HG02763 (cell line): ENCODE measurements at regions not wholly inside any gene's neighbourhood (a gene's known extent, or its start where the extent isn't known, plus 50 kb on each side); places are given as distances from the start of the nearest gene placed in this dataset.

Experiments
- ATAC-seq: cut with Tn5 transposase; IDR thresholded peaks from one replicate; pipeline ENCODE4 v1.9.1; 2021; ENCODE audit warnings: mild to moderate bottlenecking, moderate library complexity; ENCODE audit not compliant: unreplicated experiment

DNA sequence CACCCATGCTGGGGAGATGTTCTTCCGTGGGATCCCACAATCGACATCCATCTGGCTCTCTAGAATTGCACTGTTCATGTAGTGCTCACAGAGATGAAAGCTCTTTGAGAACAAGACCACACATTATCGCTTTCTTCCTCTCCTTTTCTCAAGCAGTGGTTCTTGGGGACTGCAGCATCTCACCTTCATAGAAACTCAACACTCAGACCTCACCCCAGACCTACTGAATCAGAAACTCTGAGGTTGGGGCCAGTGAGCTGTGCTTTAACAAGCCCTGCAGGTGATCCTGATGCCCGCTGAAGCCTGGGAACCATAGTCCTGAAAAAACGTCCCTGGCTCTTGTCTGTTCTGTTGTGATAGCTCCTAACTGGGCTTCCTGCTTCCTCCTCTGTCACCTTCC is 251.3 kb upstream of the FGGY start:
- ATAC-seq, result no peak

DNA sequence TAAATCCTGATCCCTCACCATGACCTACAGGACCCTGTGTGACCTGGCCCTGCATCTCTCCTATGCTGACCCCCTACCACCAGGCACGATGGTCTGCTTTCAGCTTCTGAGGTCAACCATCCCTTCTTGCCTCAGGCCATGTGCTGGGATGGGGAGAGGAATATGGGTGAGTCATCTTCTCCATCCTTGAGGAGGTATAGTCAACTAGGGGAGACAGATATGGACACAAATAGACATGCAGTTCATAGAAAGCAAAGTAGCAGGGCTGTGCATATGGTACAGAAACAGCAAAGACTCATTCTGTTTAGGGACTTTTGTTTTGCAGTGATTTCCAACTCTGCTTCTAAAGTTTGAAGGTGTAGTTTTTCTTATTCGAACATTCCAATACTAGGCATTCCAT is 250.8 kb upstream of the FGGY start:
- ATAC-seq, result peak; percentile 7

DNA sequence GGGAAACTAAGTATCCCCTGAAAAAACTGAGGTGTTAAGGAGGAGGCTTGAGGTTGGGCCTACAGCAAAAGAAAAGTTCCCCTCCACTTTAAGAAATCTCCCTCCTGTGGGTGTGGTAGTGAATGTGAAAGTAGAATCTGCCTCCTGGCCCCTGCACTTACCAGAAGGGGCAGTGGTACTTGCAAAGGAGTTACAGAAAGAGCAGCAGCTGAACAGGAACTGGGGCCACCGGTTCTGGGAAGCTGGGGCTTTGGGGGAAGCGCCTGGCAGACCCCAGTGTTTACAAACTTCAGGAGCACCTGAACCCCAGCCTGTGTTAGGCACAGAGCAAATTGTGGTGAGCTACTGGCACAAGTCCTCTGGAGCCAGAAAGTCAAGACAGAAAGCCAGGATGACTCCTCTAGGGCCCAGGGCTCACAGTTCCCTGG is 250.2 kb upstream of the FGGY start:
- peak; percentile 88 for ATAC-seq

DNA sequence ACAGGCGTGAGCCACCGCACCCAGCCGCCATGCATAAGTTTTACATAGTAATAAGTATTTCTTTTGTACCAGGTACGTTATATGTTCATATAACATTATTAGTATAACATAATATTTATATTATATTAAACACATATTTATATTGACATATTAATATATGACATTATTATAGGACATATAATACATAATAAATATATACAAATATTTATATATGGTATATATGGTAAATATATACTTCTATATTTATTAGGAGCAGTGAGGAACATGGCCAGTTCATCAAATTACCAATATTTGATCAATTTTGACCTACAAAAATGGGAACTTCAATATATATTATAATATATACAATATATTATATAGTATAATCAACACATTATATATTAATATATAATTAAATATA is 245.9 kb upstream of the FGGY start:
- no peak for ATAC-seq

DNA sequence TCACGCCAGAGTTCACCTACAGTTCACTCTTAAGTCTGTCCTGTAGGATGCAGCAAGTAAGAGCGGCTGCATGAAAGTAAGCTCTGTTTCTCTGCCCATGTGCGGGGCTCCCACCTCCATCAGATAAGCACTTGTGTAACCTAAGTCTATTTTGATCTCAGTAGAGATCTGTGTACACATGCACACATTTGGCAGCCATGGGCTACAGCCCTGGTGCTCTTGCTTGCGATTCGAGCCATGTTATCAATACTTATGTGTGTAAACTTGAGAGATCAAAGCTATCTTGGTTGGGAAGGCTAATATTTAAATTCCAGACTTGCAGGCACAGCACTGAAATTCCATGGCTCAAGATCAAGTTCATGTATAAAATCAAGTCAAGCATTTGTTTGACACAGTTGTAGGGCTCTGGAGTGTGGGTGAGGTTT is 244.7 kb upstream of the FGGY start:
- ATAC-seq, result no peak

DNA sequence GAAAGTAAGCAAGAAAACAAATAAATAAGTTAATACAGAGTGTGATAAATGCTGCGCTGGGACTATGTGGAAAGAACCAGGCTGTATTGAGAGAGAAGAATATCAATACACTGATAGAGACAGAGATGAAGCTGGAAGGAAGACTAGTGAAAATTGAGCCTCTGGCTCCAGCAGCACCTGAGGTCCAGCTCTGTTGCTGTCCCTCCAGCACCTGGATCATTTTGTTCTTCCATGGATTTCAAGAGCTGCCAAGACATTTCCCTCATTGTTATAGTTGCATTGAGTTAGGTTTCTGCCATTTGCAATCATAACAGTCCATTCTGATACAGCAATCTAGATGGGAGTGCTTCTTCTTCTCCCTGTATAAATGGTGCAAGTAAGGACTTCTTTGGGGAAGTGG is 242.7 kb upstream of the FGGY start:
- no peak for ATAC-seq

DNA sequence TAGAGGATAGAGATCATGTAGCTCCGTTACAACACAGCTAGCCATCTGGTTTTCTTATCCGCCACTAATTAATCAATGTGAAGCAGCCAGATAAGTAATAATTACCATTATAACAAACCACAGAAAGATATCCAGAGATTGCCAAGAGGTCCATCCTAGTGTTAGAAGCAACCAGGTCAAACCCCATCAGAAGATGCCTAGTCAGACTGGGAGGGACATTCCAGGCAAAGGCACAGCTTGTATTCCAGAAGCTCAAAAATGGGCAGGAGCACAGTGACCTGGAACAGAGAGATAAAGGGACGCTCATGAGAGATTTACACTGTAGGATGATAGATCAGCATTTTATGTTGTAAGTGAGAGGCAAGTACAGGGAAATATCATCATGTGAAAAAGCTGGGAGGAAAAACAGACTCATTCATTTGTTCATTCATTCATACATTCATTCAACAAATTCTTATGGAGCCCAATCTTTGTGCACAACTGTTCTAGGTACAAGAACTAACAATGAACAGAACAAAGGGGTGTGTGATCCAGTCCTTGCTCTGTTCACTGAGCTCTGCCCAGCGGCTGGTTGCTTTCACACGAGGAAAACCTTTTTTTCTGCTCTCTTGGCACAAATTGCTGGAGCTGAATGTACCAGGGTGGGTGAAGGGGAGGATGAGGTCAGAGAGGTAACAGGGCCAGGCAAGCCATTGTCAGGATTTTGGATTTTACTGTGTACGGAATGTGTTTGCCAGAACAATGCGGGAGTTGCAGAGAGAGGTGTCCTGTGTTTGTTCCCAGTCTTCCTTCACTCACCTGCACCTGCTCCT is 240.8 kb upstream of the FGGY start:
- no peak for ATAC-seq

DNA sequence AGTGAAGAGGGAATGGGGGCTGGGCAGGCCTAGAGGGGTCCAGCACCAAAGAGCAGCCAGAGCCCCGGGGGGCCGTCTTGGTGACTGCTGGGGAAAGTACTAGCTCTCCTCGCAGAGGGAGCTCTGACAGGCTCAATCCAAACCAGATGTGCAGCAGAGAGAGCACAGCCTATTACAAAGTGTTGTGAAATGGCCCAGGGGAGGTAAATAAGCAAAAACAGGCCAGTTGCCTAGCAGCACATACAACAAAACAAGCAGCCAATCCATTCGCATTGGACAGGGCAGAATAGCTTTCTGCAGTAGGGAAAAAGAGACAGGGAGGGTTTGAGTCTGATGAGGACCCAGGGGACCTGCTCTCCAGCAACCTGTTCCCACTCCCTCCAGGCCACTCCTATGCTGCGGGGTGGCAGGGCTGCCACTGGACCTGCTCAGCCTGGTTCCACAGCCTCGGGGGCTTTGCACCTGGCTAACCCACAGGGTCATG is 239.6 kb upstream of the FGGY start:
- ATAC-seq, result no peak

DNA sequence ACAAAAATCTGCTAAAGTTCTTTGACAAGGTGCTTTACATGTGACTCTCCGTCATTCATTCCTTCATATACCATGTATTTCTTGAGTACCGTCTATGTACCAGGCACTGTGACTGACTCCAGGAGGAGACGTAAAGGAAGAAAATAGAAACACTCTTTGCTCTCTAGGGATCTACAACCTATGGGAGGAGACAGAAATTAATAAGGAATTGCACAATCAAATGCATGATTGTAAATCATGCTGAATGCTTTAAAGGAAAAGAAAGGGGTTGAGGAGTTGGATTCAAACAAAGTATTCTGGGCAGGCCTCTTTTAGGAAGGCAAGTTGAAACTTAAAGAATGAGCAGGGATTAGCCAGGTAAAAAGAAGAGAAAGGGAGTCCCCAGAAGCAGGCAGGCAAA is 239.1 kb upstream of the FGGY start:
- ATAC-seq, result no peak

DNA sequence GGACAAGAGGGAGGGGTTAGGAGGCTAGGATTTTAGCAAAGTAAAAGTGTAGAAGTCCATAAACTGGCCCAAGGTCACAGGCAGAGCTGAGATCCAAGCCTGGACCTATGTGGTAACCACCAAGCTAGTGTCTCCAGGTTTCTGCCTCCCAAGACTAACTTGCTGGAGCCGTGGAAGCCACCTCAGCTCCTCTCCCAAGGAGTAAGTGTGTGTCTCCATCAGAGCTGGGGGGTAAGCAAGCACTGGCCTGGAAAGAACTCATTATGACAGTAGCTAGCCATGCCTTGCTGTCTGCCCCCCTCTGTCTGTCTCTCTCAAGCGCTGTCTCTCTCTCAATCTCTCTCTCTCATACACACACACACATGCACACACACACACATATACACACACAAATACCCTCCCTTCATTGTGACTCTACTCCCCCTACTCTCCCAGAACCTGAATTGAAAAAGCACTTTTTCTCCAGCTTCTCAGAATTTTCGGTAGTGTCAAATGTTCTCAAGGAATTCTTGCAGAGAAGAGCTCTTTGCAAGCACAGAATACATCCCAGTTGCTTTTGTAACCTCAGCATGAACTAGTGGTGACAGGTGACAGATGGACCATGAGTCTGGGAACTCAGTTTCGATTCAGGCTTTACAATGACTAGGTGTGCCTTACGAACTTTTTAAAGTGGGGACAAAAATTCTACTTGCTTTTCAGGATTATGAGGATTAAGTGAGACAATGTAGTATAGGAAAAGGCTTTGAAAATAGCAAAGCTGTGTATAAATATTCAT is 238.0 kb upstream of the FGGY start:
- ATAC-seq, result no peak

DNA sequence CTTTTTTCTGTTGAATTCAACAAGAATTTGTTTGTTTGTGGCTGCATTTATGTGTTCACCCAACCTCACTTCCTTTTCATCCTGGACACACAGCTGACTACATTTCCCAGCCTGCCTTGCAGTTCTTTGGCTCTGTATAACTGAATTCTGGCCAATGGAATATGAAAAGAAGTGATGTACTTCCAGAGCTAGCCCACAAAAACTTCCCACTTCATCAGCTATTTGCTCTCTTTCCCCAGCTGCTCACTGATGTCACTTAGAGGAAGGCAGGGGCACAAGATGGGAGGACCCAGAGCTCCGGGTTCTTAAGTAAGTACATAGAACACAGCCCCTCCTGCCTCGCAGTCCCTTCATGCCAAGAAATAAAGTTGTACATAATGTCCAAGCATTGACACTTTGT is 235.0 kb upstream of the FGGY start:
- no peak for ATAC-seq

DNA sequence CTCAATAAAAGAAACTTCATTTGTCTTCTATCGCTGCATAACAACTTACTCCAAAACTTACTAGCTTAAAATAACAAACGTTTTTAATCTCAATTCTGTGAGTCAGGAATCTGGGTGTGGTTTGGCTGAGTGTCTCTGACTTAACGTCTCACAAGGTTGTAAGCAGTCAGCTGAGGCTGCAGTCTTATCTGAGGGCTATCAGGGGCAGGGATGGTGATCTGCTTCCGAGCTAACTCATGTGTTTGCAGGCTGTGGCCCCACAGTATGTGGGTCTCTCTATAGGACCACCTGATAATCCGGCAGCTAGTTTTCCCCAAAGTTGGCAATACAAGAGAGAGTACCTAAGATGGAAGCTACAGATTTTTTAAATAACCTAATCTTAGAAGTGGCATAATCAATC is 234.2 kb upstream of the FGGY start:
- no peak for ATAC-seq

DNA sequence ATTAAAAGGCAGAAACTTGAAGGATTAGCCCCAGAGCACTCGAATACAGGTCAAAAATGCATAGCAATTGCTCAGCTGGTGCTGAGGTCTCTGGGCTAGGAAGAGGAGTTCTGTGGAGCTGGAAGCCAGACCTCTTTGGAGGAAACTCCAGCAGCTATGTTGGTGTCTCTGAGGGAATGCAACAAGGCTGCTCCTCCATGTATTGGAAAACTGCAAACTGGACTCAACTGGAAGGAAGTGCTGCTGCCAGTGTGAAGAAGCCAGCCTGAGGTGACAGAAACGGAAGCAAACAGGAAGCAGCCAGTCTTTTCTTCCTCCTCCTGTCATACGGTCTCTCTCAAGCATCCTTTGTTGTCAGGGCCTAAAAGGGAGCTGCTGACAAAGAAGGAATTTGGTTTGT is 233.4 kb upstream of the FGGY start:
- no peak for ATAC-seq

DNA sequence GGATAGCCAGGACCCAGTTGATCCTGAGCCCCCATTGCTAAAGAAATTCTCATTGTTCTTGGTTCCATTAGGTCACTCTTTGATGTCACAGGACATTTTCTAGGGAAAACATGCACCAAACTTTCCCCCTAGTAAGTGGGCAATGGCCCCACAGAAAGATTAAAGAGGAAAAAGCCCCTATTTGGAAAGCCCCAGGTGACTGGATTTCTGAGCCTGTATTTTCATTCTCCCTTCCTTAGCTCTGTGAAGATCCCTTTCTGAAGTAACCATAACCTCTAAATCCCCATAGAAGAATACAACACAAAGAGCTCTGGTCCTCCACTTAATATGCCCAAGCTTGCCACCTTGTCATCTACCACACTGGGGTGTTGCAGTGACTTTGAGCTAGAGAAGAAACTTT is 232.3 kb upstream of the FGGY start:
- no peak for ATAC-seq

DNA sequence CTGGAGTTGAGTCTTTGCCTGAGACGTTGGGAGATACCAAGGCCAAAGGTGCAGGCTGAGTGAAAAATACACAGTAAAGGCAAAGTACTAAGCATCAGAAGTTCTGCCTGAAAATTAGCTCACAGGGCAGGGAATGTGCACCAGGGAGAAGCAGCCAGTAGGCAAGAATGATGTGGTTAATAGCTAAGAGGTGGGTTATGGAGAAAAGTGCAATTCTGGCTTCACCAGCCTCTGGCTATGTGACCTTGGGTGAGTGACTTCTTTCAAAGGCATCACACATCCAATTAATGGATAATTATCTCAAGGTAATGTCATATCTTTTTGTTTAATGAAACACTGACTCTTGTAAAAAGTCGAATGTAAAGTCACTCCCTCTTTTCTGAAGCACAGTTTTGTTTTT is 230.7 kb upstream of the FGGY start:
- ATAC-seq, result no peak

DNA sequence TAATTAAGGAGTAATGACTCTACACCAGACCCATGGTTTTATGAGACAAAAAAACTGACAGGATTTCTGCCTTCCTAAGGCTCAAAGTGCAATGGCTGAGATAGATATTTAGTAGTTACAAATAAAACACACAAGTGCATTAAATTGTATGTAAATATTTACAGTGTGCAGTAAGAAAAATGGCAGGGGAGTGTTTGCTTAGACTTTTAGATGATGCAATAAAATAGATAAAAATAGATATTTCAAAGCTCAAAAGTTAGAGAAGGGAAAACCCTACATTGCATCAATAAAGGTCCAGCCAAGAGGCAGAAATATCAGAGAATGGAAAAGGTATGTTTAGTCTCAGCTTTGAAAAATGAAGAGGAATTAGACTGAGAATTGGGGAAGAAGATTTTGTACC is 226.3 kb upstream of the FGGY start:
- no peak for ATAC-seq

DNA sequence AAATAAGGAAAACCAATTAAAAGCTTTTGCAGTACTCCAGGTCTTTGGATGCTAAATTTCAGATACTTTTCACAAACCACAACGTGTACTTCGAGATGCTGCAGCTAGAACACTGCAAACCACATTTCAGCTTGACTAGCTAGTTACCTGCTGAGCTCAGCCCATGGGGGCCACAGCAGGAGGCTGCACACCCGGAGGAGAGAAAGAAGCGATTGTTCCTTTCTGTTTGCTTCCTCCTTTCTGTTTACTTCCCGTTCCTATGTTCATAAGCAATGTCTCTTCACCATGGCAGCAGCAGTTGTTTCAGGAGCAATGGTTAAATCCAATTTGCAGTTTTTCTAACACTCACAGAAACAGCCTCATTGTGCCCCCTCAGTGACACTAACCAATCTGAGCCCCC is 225.6 kb upstream of the FGGY start:
- ATAC-seq, result no peak

DNA sequence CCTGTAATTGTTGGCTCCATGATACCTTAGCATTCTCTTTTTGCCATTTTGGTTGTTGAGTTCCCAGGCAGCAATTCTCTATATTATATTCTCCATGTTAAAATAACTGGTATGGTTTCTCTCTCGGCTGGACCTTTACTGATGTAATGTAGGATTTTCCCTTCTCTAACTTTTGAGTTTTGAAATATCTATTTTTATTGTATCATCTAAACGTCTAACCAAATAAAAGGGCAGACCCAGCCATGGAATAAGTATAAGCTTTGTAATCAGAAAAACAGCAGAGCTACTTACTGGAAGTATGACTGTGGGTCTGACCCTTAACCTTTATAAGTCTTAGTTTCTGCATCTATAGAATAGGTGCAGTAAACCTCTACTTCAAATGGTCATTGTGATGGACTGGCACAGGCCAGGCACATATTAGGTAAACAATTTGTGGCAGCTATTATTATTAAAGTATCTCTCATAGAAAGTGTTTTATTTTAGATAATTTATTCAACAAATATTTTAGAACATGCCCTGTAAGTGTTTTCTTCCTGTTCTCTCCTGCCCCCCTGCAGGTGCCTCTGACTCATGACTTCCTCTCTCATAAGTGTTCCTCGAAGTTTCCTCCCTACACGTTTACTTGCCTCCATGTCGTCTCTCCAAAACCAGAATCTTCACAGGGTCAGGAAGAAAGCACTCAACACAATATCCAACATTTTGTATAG is 224.9 kb upstream of the FGGY start:
- ATAC-seq, result no peak

DNA sequence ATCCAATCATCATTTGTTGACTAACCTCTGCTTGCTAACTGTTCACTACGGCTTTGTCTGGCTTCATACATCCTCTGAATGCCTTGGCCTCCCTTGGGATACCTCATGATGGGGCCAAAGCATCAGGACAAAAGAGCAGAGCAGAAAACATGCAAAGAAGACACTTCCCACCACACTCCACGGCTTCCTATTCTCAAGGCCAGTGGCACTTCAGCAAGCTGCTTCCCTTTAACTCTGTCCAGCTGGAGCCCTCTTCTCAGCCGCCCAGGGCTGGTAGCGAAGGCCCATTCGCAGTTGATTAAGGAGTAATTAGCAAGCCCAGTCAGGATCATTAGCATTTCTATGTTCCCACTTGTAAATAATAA is 224.3 kb upstream of the FGGY start:
- ATAC-seq, result no peak

DNA sequence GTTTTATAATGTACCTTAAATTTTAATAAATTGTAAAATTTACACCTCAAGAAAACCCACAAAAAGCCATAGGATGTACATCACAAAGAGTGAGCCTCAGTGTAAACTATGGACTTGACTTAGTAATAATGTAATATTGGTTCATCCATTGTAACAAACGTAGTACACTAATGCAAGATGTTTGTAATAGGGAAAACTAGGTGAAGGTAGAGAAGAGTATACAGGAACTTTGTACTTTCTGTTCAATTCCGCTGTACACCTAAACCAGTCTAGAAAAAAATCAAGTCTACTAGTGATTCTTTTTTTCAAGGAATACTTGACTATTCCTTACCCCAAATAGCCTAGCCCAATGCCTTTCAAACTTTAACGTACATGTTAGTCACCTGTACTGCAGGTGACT is 222.3 kb upstream of the FGGY start:
- no peak for ATAC-seq

DNA sequence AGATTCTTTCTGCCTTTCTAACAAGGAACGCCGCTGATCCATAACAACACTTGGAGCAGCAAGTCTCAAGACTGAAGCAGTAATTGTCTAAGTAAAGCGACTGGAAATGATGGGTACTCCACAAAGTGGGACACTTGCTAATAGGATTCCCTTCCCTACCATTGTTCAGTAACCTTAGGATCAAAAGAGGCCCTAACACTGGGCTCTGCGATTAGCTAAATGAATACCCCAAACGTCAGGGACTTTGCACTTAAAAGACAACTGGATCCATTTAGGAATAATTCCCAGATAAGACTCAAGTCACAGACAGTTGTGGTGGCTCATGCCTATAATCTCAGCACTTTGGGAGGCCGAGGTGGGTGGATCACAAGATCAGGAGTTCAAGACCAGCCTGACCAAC is 221.9 kb upstream of the FGGY start:
- ATAC-seq, result no peak

DNA sequence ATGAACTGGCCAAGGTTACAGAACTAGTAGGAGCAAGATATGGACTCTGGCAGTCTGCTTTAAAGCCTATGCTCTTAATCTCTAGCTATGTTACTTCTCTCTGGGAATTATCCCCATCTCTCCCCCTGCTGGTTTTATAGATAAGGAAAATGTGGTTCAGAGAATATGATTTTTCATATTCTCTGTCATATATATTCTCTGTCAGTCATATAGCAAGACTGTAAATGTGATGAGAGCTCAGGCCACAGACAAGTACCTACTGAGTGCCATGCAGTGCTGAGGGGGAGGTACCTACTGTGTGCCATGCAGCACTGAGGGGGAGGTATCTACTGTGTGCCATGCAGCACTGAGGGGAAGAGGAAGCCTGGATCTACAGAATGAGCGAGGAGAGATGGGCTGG is 220.3 kb upstream of the FGGY start:
- ATAC-seq, result no peak
